GM21526 (cell line): ENCODE measurements at regions not wholly inside any gene's neighbourhood (a gene's known extent, or its start where the extent isn't known, plus 50 kb on each side); places are given as distances from the start of the nearest gene placed in this dataset.

Source experiments
- ATAC-seq: cut with Tn5 transposase; IDR thresholded peaks from one replicate; pipeline ENCODE4 v1.9.1; 2021; ENCODE audit warnings: moderate library complexity; ENCODE audit not compliant: unreplicated experiment, low FRiP score

- no peak for ATAC-seq
Measured at GRCh38 chr5:57700072-57700471, 217.5 kb upstream of the ACTBL2 start.

DNA sequence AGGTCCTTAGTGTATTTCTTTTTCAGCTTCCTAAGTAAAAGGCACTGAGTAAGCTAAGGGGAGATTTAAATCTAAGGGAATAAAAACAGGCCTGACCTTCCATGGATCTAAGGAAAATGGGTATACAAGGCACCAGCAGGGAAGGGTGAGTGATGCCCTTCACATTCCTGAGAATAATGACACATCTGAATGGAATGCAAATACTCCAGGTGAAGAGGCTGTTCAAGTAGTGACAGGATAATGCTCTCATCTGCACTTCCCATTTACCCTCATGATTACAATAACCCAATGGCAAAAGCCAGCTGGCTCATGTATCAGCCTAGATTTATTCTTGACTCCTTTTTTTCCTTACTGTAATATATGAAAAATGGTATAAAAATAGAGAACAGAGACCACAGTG, 216.2 kb upstream of the ACTBL2 start:
- no peak for ATAC-seq

- ATAC-seq = no peak
Measured at GRCh38 chr5:57698086-57698485, 215.5 kb upstream of the ACTBL2 start.

DNA sequence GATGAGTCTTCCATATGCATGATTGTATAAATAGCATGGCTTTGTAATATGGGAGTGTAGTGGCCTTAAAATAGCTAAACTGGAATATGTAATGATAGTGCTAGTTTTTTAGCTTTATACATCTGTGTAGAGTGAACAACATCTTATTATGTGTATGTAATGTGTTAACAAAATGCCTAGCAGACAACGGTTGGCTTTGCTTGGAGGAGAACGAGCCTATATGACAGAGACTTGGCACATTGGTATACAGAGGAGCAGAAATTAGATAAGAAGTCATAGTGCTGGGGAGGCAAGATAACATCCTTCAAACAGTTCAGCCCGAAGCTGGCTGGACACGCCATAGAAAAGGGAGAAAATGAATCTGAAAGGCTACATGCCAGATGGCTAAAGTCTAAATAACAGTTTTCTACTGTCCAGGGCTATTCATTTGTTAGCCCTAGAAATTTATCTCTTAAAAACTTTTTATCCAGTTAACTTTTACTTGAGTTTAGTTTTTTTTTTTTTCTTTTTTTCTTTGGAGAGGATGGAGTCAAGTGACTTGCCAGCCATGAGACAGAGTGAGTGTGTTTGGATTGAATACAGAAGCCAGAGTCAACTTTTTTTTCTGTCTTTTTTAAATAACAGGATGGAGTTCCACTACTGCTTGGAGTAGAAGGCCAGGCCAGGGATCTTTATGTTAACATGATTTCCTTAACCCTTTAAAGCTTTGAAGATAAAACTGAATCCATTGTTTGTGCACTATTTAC, 214.4 kb upstream of the ACTBL2 start:
- ATAC-seq = no peak

GRCh38 chr5:57696389-57696769, 213.8 kb upstream of the ACTBL2 start:
- no peak for ATAC-seq

GRCh38 chr5:57695706-57696388, 213.2 kb upstream of the ACTBL2 start:
- ATAC-seq = no peak

DNA sequence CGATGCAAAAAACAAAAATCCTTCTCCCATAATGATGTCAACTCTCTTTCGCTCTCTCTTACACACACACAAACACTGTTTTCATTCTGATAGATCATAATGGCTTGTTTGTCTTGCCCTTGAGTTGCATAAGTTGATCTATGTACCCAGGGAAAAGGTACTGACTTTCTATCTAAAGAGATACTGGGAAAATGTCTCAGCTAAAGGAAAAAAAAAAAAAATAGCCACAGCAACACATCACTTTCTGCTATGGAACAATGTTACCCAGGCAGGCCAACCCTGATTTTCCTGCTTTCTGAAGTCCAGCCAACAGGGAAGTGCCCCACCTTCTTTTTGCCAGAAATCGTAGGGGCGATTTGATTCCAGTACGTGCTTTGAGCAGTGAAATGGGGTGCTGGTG, 212.6 kb upstream of the ACTBL2 start:
- ATAC-seq = no peak

- no peak for ATAC-seq
Measured at GRCh38 chr5:57693488-57694305, 211.1 kb upstream of the ACTBL2 start.

- no peak for ATAC-seq
Measured at GRCh38 chr5:57692582-57693487, 210.2 kb upstream of the ACTBL2 start.

- ATAC-seq = no peak
Measured at GRCh38 chr5:57690724-57691123, 208.1 kb upstream of the ACTBL2 start.

DNA sequence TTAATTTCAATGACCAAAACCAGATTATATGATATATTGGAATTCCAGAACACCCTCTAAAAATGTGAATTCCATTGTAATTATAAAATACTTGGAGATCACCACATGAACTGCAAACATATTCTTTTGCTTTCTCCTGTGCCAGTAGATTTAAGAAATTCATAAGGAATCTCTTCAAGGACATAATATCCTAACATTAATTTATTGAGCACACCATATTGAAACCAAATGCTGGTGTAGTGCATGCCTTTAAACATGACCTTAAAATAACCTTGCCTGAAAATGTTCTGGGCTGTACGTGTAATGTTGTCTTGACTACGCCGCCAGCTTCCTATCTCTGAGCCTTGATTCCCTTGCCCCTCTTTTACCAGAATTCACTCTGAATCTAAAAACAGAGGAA, 205.0 kb upstream of the ACTBL2 start:
- ATAC-seq = no peak

GRCh38 chr5:57685516-57686255, 203.1 kb upstream of the ACTBL2 start:
- no peak for ATAC-seq

- ATAC-seq = no peak
Measured at GRCh38 chr5:57684299-57684702, 201.7 kb upstream of the ACTBL2 start.

GRCh38 chr5:57683036-57683630, 200.5 kb upstream of the ACTBL2 start:
- no peak for ATAC-seq

GRCh38 chr5:57681942-57682341, 199.3 kb upstream of the ACTBL2 start:
- ATAC-seq = no peak

- ATAC-seq = no peak
Measured at GRCh38 chr5:57680686-57681085, 198.1 kb upstream of the ACTBL2 start.

DNA sequence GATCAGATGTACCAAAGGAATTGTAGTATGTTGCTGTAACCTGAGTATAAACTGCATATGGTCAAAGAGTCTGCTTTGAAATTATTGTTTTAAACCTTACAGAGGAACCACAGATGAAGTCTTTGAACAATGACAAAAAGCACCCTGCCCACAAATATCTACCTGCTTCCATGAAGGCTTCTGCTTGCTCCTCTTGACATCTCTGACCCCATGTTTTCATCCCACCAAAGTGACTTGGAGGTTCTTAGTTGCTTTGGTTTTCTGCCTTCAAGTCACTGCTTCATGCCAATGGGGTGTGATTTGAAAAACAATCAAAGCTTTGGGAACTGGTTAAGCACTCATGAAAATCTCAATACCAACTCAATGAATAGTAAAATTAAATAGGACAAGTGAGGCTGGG, 194.6 kb upstream of the ACTBL2 start:
- no peak for ATAC-seq

GRCh38 chr5:57676222-57677098, 193.8 kb upstream of the ACTBL2 start:
- no peak for ATAC-seq
